H9 (cell line): ENCODE measurements at regions not wholly inside any gene's neighbourhood (a gene's known extent, or its start where the extent isn't known, plus 50 kb on each side); places are given as distances from the start of the nearest gene placed in this dataset.

Experiments
- DNase-seq: peaks from one replicate; pipeline ENCODE4 v3.0.0-alpha.2; 2017
- H2AFZ ChIP-seq: one replicate; pipeline ENCODE4 v1.6.1; 2013; ENCODE audit warnings: mild to moderate bottlenecking, low read length, control low read depth, moderate library complexity
- H2AK5ac ChIP-seq: 2 replicates; pipeline ENCODE4 v1.6.1; 2013; ENCODE audit warnings: low read length, control low read depth, mixed read lengths; ENCODE audit not compliant: insufficient read length
- H2BK120ac ChIP-seq: one replicate; pipeline ENCODE4 v1.6.1; 2013; ENCODE audit warnings: low read depth, mild to moderate bottlenecking, low read length, control low read depth, inconsistent platforms; ENCODE audit not compliant: poor library complexity, severe bottlenecking
- H2BK12ac ChIP-seq: 2 replicates; pipeline ENCODE4 v1.6.1; 2013; ENCODE audit warnings: low read length, control low read depth, mixed read lengths, low read depth; ENCODE audit not compliant: insufficient read length
- H2BK15ac ChIP-seq: 2 replicates; pipeline ENCODE4 v1.6.1; 2013; ENCODE audit warnings: low read depth, low read length, control low read depth
- H2BK20ac ChIP-seq: one replicate; pipeline ENCODE4 v1.6.1; 2013; ENCODE audit warnings: low read depth, mild to moderate bottlenecking, low read length, control low read depth, inconsistent platforms; ENCODE audit not compliant: poor library complexity, severe bottlenecking
- H2BK5ac ChIP-seq: 2 replicates; pipeline ENCODE4 v1.6.1; 2013; ENCODE audit warnings: low read length, control low read depth, mixed read lengths; ENCODE audit not compliant: insufficient read length
- H3K14ac ChIP-seq: 2 replicates; pipeline ENCODE4 v1.6.1; 2013; ENCODE audit warnings: low read length, control low read depth; ENCODE audit not compliant: insufficient read depth
- H3K18ac ChIP-seq: 2 replicates; pipeline ENCODE4 v1.6.1; 2013; ENCODE audit warnings: low read depth, mild to moderate bottlenecking, mixed read lengths, low read length, control low read depth; ENCODE audit not compliant: insufficient read length
- H3K23ac ChIP-seq: 2 replicates; pipeline ENCODE4 v1.6.1; 2013; ENCODE audit warnings: low read length, control low read depth, mixed read lengths, low read depth; ENCODE audit not compliant: insufficient read length
- H3K23me2 ChIP-seq: 2 replicates; pipeline ENCODE4 v1.6.1; 2013; ENCODE audit warnings: low read depth, mild to moderate bottlenecking, mixed read lengths, low read length, control low read depth; ENCODE audit not compliant: insufficient read length, poor library complexity, severe bottlenecking
- H3K27ac ChIP-seq: 2 replicates; pipeline ENCODE4 v1.5.1; 2013; ENCODE audit warnings: low read length, control low read depth, mixed read lengths, low read depth; ENCODE audit not compliant: insufficient read length
- H3K27me3 ChIP-seq: 2 replicates; pipeline ENCODE4 v1.6.1; 2013; ENCODE audit warnings: low read length, control low read depth, inconsistent platforms; ENCODE audit not compliant: insufficient read depth
- H3K4ac ChIP-seq: 2 replicates; pipeline ENCODE4 v1.6.1; 2013; ENCODE audit warnings: low read depth, mild to moderate bottlenecking, control low read depth, inconsistent platforms, low read length, moderate library complexity
- H3K4me1 ChIP-seq: 2 replicates; pipeline ENCODE4 v1.6.1; 2013; ENCODE audit warnings: low read length, control low read depth, inconsistent platforms; ENCODE audit not compliant: insufficient read depth
- H3K4me2 ChIP-seq: 2 replicates; pipeline ENCODE4 v1.6.1; 2013; ENCODE audit warnings: low read length, control low read depth, mixed read lengths; ENCODE audit not compliant: insufficient read length, insufficient read depth
- H3K56ac ChIP-seq: 2 replicates; pipeline ENCODE4 v1.6.1; 2013; ENCODE audit warnings: low read depth, mild to moderate bottlenecking, mixed read lengths, low read length, control low read depth; ENCODE audit not compliant: insufficient read length
- H3K79me1 ChIP-seq: 2 replicates; pipeline ENCODE4 v1.6.1; 2013; ENCODE audit warnings: low read depth, mild to moderate bottlenecking, moderate library complexity, low read length, control low read depth, inconsistent platforms; ENCODE audit not compliant: insufficient read depth, poor library complexity, severe bottlenecking
- H3K79me2 ChIP-seq: 2 replicates; pipeline ENCODE4 v1.6.1; 2013; ENCODE audit warnings: low read length, control low read depth, inconsistent platforms; ENCODE audit not compliant: insufficient read depth
- H3K9ac ChIP-seq: 2 replicates; pipeline ENCODE4 v1.6.1; 2013; ENCODE audit warnings: low read length, control low read depth, mixed read lengths; ENCODE audit not compliant: insufficient read length; ENCODE audit errors: extremely low read depth
- H3K9me3 ChIP-seq: one replicate; pipeline ENCODE4 v1.6.1; 2013; ENCODE audit warnings: low read depth, low read length, inconsistent platforms; ENCODE audit not compliant: control insufficient read depth
- H3T11ph ChIP-seq: one replicate; pipeline ENCODE4 v1.6.1; 2013; ENCODE audit warnings: mild to moderate bottlenecking, low read length, control low read depth, inconsistent platforms
- H4K20me1 ChIP-seq: one replicate; pipeline ENCODE4 v1.6.1; 2013; ENCODE audit not compliant: control insufficient read depth, insufficient read length, insufficient read depth
- H4K5ac ChIP-seq: 2 replicates; pipeline ENCODE4 v1.6.1; 2013; ENCODE audit warnings: low read depth, mild to moderate bottlenecking, mixed read lengths, low read length, control low read depth; ENCODE audit not compliant: insufficient read length
- H4K8ac ChIP-seq: replicated peaks from 2 replicates; pipeline ENCODE4 v1.6.1; 2013; ENCODE audit warnings: low read length, control low read depth, mixed read lengths, low read depth; ENCODE audit not compliant: insufficient read length
- H4K91ac ChIP-seq: 2 replicates; pipeline ENCODE4 v1.6.1; 2013; ENCODE audit warnings: low read depth, mild to moderate bottlenecking, moderate library complexity, mixed read lengths, low read length, control low read depth; ENCODE audit not compliant: insufficient read length
- H3K27ac Mint-ChIP-seq, 3 experiments: 2 replicates in 2 of 3; 3 replicates in 1 of 3; pipeline ENCODE4 v1.8.0; 2020 to 2021; ENCODE audit warnings: mixed read lengths in 3 of 3, mild to moderate bottlenecking in 1 of 3, moderate library complexity in 1 of 3
- H3K27me3 Mint-ChIP-seq: 2 replicates; pipeline ENCODE4 v1.8.0; 2021; ENCODE audit warnings: low read depth, mild to moderate bottlenecking, moderate library complexity, mixed read lengths
- H3K36me3 Mint-ChIP-seq, 3 experiments: 2 replicates in 2 of 3; 3 replicates in 1 of 3; pipeline ENCODE4 v1.8.0; 2020 to 2021; ENCODE audit warnings: low read depth in 3 of 3, mixed read lengths in 3 of 3; ENCODE audit not compliant: insufficient read depth in 1 of 3
- H3K4me1 Mint-ChIP-seq, 2 experiments: 2 replicates each; pipeline ENCODE4 v1.8.0; 2020; ENCODE audit warnings: mixed read lengths in 2 of 2
- H3K4me3 Mint-ChIP-seq, 2 experiments: 2 replicates in 1 of 2; 3 replicates in 1 of 2; pipeline ENCODE4 v1.8.0; 2020 to 2021; ENCODE audit warnings: mild to moderate bottlenecking in 2 of 2, mixed read lengths in 2 of 2, moderate library complexity in 1 of 2
- H3K9me3 Mint-ChIP-seq, 2 experiments: 2 replicates in 1 of 2; 3 replicates in 1 of 2; pipeline ENCODE4 v1.8.0; 2020; ENCODE audit warnings: mild to moderate bottlenecking in 2 of 2, mixed read lengths in 2 of 2, moderate library complexity in 1 of 2
- CTCF ChIP-seq: fragments of 200-600 bp; sonication (generic); conservative IDR thresholded peaks from 3 replicates; pipeline ENCODE4 v1.8.0; 2021; ENCODE audit warnings: antibody characterized with exemption, mild to moderate bottlenecking
- WGBS: extraction: QIAGEN DNeasy Blood & Tissue Kit; methylation state at CpG from one replicate; pipeline ENCODE4 v1.1.7; 2013; ENCODE audit warnings: missing lambda C conversion rate, low lambda C conversion rate, mixed read lengths; ENCODE audit not compliant: insufficient read length; ENCODE audit errors: extremely low coverage; 5-methylcytosine and 5-hydroxymethylcytosine counted together

GRCh38 chr11:28581286-28582242 is 473.4 kb downstream of the METTL15 start:
- H3K27ac ChIP-seq = no peak overlapping the region
- TF ChIP-seq CTCF = peak; percentile 45

More at GRCh38 chr11:28581286-28582242, 473.4 kb downstream of the METTL15 start:
- Histone ChIP-seq H3K14ac (no peak overlapping the region), H2BK120ac (no peak overlapping the region), H2AFZ (no peak overlapping the region), H2BK20ac (no peak overlapping the region), H3K4ac (no peak overlapping the region), H2BK5ac (no peak overlapping the region), H3K79me2 (no peaks in the 10 kb centered on the region), H3K23ac (no peak overlapping the region), H3K18ac (no peak overlapping the region), H3T11ph (no peak overlapping the region), H4K5ac (no peak overlapping the region), H2BK12ac (no peak overlapping the region), H3K4me2 (no peak overlapping the region), H3K9ac (no peak overlapping the region), H3K79me1 (no peaks in the 10 kb centered on the region), H3K56ac (no peak overlapping the region), H3K27me3 (no peaks in the 10 kb centered on the region; the same call in 1 of the 2 replicates), H2AK5ac (no peak overlapping the region), H4K20me1 (no peaks in the 10 kb centered on the region), H4K91ac (no peak overlapping the region), H3K23me2 (no peaks in the 10 kb centered on the region), H3K9me3 (no peaks in the 10 kb centered on the region), H4K8ac (no peak overlapping the region), H2BK15ac (no peak overlapping the region), H3K4me1 (no peaks in the 10 kb centered on the region)
- H3K27ac Mint-ChIP-seq = peak overlapping the region in 1 of 3 experiments; percentile 73; a peak in 1 of 7 replicates
- no peaks in the 10 kb centered on the region for H3K36me3 Mint-ChIP-seq
- no peak for DNase-seq
- H3K4me1 Mint-ChIP-seq = peaks cover 7 to 14% of the 10 kb centered on the region in 2 experiments
- no peaks in the 10 kb centered on the region for H3K9me3 Mint-ChIP-seq
- WGBS = no CpG with 5 or more reads among the region's 17 CpGs
- H3K27me3 Mint-ChIP-seq = no peaks in the 10 kb centered on the region
- H3K4me3 Mint-ChIP-seq = no peak overlapping the region
